ENCODE measurements at regions not wholly inside any gene's neighbourhood (a gene's known extent, or its start where the extent isn't known, plus 50 kb on each side); places are given as distances from the start of the nearest gene placed in this dataset.

GRCh38 chr18:41206341-41206830 lies 748.6 kb upstream of the PIK3C3 start:
- no peak for TF ChIP-seq CTCF (conservative IDR thresholded peaks at IDR 0.05; ENCODE audit: low read depth)
- DNase-seq (ENCODE audit: low spot score): no peak
- POLR2A ChIA-PET (ENCODE audit: low non-redundant PET): no interaction called here
- CTCF ChIA-PET: no interaction called here
- no peak overlapping the region for H3K27ac ChIP-seq

GRCh38 chr18:41199212-41199611 lies 755.8 kb upstream of the PIK3C3 start:
- no peak for DNase-seq (ENCODE audit: low spot score)
- POLR2A ChIA-PET (ENCODE audit: low non-redundant PET): no interaction called here

DNA sequence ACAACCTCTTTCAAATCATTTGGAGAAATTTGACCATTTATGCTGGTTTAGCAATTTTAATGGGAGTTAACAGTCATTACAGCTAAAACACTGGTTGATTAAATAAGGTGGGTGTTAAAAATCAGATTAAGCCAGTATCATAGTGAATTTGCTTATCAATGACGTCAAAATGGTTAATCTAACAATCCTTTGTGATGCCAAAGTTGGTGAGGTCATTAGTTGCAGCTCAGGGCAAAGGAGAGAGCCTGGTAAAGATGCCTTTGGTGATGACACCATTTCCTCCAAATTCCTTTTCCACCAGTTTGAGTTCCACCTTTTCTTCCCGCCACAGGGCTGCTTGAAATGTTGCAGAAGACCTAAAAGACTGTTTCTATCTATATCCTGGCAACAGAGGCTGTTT lies 757.1 kb upstream of the PIK3C3 start:
- H3K27ac ChIP-seq: no peak overlapping the region
- ChIA-PET CTCF (no interaction called here), POLR2A (ENCODE audit: low non-redundant PET) (no interaction called here)
- TF ChIP-seq CTCF (conservative IDR thresholded peaks at IDR 0.05; ENCODE audit: low read depth): no peak
- DNase-seq (ENCODE audit: low spot score): no peak

More at GRCh38 chr18:41199212-41199611, 755.8 kb upstream of the PIK3C3 start:
- CTCF ChIA-PET: no interaction called here
- H3K27ac ChIP-seq: no peak overlapping the region
- no peak for TF ChIP-seq CTCF (conservative IDR thresholded peaks at IDR 0.05; ENCODE audit: low read depth)

DNA sequence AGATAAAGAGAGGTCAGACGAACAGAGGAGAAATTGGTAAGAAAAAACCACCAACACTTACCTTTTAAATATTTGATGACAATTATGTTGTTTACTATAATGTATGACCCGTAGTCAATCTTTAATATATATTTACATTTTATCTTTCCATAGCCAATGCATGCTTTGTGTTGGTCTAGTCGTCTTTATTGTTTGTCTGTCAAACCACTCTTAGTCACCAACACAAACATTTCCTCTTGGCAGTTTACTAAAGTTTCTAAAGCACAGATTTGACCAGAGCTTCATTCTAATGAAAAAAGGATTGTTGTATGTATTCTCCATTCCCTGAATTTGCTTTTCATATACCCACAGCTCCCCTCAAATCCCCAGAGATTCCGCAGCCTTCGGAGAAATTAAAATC lies 784.7 kb upstream of the PIK3C3 start:
- DNase-seq (ENCODE audit: low spot score): no peak
- TF ChIP-seq CTCF (conservative IDR thresholded peaks at IDR 0.05; ENCODE audit: low read depth): no peak
- H3K27ac ChIP-seq: no peak overlapping the region
- CTCF ChIA-PET: no interaction called here
- POLR2A ChIA-PET (ENCODE audit: low non-redundant PET): no interaction called here

- ChIA-PET POLR2A (ENCODE audit: low non-redundant PET) (no interaction called here), CTCF (no interaction called here)
- DNase-seq (ENCODE audit: low spot score): no peak
- no peak for TF ChIP-seq CTCF (conservative IDR thresholded peaks at IDR 0.05; ENCODE audit: low read depth)
- no peak overlapping the region for H3K27ac ChIP-seq
Observed at GRCh38 chr18:41165625-41166024, 789.4 kb upstream of the PIK3C3 start.

GRCh38 chr18:41162781-41163180 lies 792.3 kb upstream of the PIK3C3 start:
- POLR2A ChIA-PET (ENCODE audit: low non-redundant PET): no interaction called here
- no peak for DNase-seq (ENCODE audit: low spot score)
- CTCF ChIA-PET: no interaction called here
- no peak for TF ChIP-seq CTCF (conservative IDR thresholded peaks at IDR 0.05; ENCODE audit: low read depth)
- no peak overlapping the region for H3K27ac ChIP-seq

DNA sequence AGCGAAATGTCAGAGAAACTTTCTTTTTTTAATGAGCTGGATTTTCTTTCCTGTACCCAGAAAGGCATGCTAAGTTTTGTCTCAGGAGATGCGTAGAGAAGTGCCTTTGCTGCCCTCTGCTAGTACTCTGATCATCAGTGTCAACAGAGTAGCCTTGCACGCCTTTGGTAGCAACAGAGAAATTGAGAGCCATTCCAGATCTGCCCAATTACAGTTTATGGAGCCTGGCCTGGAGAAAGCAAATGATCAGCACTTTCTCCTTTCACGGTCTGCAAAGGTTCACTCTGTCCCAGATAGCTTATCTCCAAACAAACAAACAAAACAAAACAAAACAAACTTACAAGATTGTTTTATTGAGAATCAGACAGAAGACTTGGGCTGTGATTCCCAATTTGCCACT lies 792.8 kb upstream of the PIK3C3 start:
- ChIA-PET CTCF (no interaction called here), POLR2A (ENCODE audit: low non-redundant PET) (no interaction called here)
- TF ChIP-seq CTCF (conservative IDR thresholded peaks at IDR 0.05; ENCODE audit: low read depth): no peak
- DNase-seq (ENCODE audit: low spot score): no peak
- no peak overlapping the region for H3K27ac ChIP-seq

All from RWPE1 (cell line).